Lower leg skin (tissue), 4 donors: ENCODE measurements at regions not wholly inside any gene's neighbourhood (a gene's known extent, or its start where the extent isn't known, plus 50 kb on each side); places are given as distances from the start of the nearest gene placed in this dataset.

Experiments
- DNase-seq, 2 donors: peaks; one replicate each; pipeline ENCODE4 v3.0.0-alpha.2; 2019; ENCODE audit warnings: low spot score in 2 of 2
- H3K4me3 ChIP-seq: fragments of 200-600 bp; sonication (generic); 2 replicates; pipeline ENCODE4 v1.5.1; 2017; ENCODE audit warnings: mild to moderate bottlenecking, low read depth; ENCODE audit not compliant: poor library complexity, severe bottlenecking
- CTCF ChIP-seq, 3 donors: fragments of 450-650 bp; IDR thresholded peaks; one replicate each; pipeline ENCODE4 v1.5.1; 2016; ENCODE audit warnings: antibody characterized with exemption in 3 of 3, mild to moderate bottlenecking in 3 of 3, moderate library complexity in 2 of 3
- POLR2A ChIP-seq, 2 donors: fragments of 450-650 bp; IDR thresholded peaks; one replicate each; pipeline ENCODE4 v1.6.1; 2016 to 2017; ENCODE audit warnings: antibody characterized with exemption in 2 of 2, mild to moderate bottlenecking in 1 of 2, moderate library complexity in 1 of 2
- WGBS, 2 donors: methylation state at CpG; one replicate each; pipeline ENCODE4 v1.1.5; 2018; 5-methylcytosine and 5-hydroxymethylcytosine counted together
- intact Hi-C: fragments of 100-400 bp; cut with DNase I; formaldehyde crosslinking; loops from one replicate; pipeline ENCODE4 v1.15.0; 2023; ENCODE audit warnings: low total_unique reads

- no peak overlapping the region for H3K4me3 ChIP-seq
- DNase-seq: no peak
- no peak for TF ChIP-seq CTCF (IDR thresholded peaks at IDR 0.05)
- no peak for TF ChIP-seq POLR2A (IDR thresholded peaks at IDR 0.05)
- 46 to 47% methylated on average over 13 to 14 of the region's 14 CpGs for WGBS, 2 donors
- intact Hi-C loops: loop anchor here (10.0 kb wide), 1 partner anchor 374 kb away; the partner anchor contains the start of gene MYL2
These were observed 70.1 kb downstream of the PHETA1 start for GRCh38 chr12:111298582-111299436.

GRCh38 chr12:111297703-111298426, 71.0 kb downstream of the PHETA1 start:
- no peak for DNase-seq
- intact Hi-C loops: loop anchor here (10.0 kb wide), 1 partner anchor 373 kb away; the partner anchor contains the start of gene MYL2
- no peak for TF ChIP-seq POLR2A (IDR thresholded peaks at IDR 0.05)
- no peak for TF ChIP-seq CTCF (IDR thresholded peaks at IDR 0.05)
- WGBS, 2 donors: 76 to 80% methylated on average over 12 of the region's 12 CpGs
- no peak overlapping the region for H3K4me3 ChIP-seq

- intact Hi-C loops: loop anchor here (10.0 kb wide), 1 partner anchor 372 kb away; the partner anchor contains the start of gene MYL2
- no peak for TF ChIP-seq CTCF (IDR thresholded peaks at IDR 0.05)
- 73 to 77% methylated on average over 7 of the region's 7 CpGs for WGBS, 2 donors
These were observed 71.9 kb downstream of the PHETA1 start for GRCh38 chr12:111296906-111297463.

GRCh38 chr12:111295176-111295575, 73.7 kb downstream of the PHETA1 start:
- no peak for DNase-seq
- intact Hi-C loops: loop anchor here (10.0 kb wide), 1 partner anchor 370 kb away; the partner anchor contains the start of gene MYL2
- TF ChIP-seq CTCF (IDR thresholded peaks at IDR 0.05): no peak
- no peak for TF ChIP-seq POLR2A (IDR thresholded peaks at IDR 0.05)
- 59 to 76% methylated on average over 10 of the region's 10 CpGs for WGBS, 2 donors
- no peak overlapping the region for H3K4me3 ChIP-seq

More at GRCh38 chr12:111296906-111297463, 71.9 kb downstream of the PHETA1 start:
- H3K4me3 ChIP-seq: no peak overlapping the region
- DNase-seq: no peak

GRCh38 chr12:111293266-111294009, 75.5 kb downstream of the PHETA1 start:
- no peak for DNase-seq
- intact Hi-C loops: loop anchor here (10.0 kb wide), 1 partner anchor 369 kb away; the partner anchor contains the start of gene MYL2
- H3K4me3 ChIP-seq: no peak overlapping the region
- TF ChIP-seq CTCF (IDR thresholded peaks at IDR 0.05) (no peak), POLR2A (IDR thresholded peaks at IDR 0.05) (no peak)
- 71 to 76% methylated on average over 20 of the region's 20 CpGs for WGBS, 2 donors
